ENCODE measurements at regions not wholly inside any gene's neighbourhood (a gene's known extent, or its start where the extent isn't known, plus 50 kb on each side); places are given as distances from the start of the nearest gene placed in this dataset.

DNA sequence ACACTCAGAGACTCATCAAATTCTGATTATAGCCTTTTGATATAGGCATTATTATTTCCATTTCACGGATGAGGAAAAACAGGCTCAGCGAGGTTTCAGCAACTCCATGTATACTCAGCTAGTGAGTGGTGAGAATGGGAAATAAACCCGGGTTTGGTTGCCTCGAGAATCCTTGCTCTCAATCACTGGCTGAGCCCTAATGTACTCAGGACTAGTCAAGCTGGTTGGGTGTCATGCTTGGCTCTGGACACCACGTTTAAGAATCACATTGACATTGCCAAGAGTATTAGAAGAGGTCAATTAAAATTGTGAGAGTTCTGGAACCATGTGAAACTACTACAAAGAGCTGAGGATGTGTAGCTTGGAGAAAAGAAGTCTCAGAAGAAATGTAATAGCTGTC is 444.5 kb downstream of the MFSD1 start:
- Mint-ChIP-seq H3K27me3 (ENCODE audit: insufficient read depth) (peaks cover 14% of the 10 kb centered on the region; the same call in 1 of the 2 replicates), H3K4me3 (no peak overlapping the region), H3K9me3 (no peaks in the 10 kb centered on the region), H3K36me3 (ENCODE audit: low read depth) (no peaks in the 10 kb centered on the region), H3K27ac (no peak overlapping the region), H3K4me1 (ENCODE audit: low read depth) (peaks cover 8% of the 10 kb centered on the region; the same call in 1 of the 2 replicates)
- TF ChIP-seq, protein P1, sequence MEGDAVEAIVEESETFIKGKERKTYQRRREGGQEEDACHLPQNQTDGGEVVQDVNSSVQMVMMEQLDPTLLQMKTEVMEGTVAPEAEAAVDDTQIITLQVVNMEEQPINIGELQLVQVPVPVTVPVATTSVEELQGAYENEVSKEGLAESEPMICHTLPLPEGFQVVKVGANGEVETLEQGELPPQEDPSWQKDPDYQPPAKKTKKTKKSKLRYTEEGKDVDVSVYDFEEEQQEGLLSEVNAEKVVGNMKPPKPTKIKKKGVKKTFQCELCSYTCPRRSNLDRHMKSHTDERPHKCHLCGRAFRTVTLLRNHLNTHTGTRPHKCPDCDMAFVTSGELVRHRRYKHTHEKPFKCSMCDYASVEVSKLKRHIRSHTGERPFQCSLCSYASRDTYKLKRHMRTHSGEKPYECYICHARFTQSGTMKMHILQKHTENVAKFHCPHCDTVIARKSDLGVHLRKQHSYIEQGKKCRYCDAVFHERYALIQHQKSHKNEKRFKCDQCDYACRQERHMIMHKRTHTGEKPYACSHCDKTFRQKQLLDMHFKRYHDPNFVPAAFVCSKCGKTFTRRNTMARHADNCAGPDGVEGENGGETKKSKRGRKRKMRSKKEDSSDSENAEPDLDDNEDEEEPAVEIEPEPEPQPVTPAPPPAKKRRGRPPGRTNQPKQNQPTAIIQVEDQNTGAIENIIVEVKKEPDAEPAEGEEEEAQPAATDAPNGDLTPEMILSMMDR (IDR thresholded peaks at IDR 0.05) = no peak
- no peak for DNase-seq

DNA sequence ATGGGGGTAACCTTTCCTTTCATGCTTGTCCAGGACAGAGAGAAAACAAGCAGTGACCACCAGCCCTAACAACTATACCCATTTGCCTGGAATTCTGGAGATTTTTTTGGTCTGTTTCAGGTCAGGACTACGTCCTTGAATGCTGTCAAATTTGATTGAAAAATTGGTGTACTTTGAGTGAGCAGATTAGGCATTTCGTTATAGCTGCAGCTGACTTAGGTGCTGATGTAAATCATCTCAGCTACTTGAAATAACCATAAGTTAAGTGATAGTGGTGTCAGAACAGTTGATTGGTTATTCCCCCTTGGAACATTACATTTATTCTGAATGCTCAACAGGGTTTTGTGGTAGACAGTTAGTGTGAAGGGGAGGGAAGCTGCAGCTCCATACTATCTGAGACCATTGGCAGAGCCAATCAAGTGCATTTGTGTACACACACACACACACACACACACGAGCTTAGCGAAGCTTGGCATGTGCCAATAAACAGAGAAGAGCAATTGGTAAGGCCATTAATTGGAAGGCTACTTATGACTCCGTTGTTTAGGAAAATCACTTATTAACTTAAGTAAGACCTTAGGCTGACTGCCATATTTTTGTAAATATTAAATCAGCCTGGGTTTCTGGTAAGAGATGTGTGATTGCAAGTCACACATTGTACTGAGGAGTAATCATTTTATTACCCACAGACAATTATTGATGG is 447.8 kb downstream of the MFSD1 start:
- TF ChIP-seq, protein P1 (IDR thresholded peaks at IDR 0.05) = no peak
- H3K4me1 Mint-ChIP-seq (ENCODE audit: low read depth) = peaks cover 15% of the 10 kb centered on the region
- no peak for DNase-seq
- no peak overlapping the region for H3K27ac Mint-ChIP-seq
- no peak overlapping the region for H3K4me3 Mint-ChIP-seq
- peaks cover 14% of the 10 kb centered on the region; the same call in 1 of the 2 replicates for H3K27me3 Mint-ChIP-seq (ENCODE audit: insufficient read depth)
- peaks cover 6% of the 10 kb centered on the region for H3K9me3 Mint-ChIP-seq
- no peaks in the 10 kb centered on the region for H3K36me3 Mint-ChIP-seq (ENCODE audit: low read depth)

DNA sequence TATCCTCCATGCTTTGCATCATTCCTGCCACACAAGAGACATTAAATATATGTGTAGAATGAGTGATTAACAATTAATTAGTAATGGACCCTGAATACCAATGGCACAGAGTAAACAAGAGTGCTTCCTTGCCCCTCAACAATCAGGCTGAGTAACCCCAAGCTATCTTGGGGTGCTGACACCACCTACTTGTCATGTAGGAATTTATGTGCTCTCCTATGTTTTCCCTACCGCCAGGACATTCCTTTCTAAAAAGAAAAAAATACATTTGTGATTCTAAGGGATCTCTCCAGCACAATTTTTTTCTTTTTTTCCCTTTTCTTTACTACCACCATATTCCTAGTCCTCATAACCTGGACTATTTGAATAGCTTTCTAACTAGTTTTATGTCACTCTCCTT is 449.1 kb downstream of the MFSD1 start:
- Mint-ChIP-seq H3K27ac (no peak overlapping the region), H3K4me1 (ENCODE audit: low read depth) (peaks cover 15% of the 10 kb centered on the region), H3K27me3 (ENCODE audit: insufficient read depth) (peaks cover 27% of the 10 kb centered on the region), H3K36me3 (ENCODE audit: low read depth) (no peaks in the 10 kb centered on the region), H3K4me3 (no peak overlapping the region), H3K9me3 (peaks cover 6% of the 10 kb centered on the region)
- TF ChIP-seq, protein P1 (IDR thresholded peaks at IDR 0.05) = no peak
- no peak for DNase-seq

DNA sequence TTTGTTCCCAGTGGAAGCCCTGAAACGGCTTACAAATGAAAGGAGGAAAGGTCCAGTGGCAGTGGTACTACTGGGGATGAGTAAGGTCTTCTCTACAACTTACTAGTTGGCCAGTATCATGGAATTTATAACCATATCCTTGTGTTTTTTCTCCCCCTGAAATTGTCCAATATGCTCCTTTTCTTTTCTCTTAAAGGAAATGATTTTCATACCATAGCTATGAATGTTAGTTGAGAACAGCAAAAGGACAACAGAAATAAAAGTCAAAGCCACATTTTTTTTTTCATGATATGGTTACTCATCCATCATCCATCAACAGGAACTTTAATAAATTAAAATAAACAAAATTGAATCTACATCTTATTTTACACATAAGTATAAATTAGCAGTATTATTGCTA is 450.4 kb downstream of the MFSD1 start:
- TF ChIP-seq, protein P1 (IDR thresholded peaks at IDR 0.05) = no peak
- peaks cover 30% of the 10 kb centered on the region for H3K27me3 Mint-ChIP-seq (ENCODE audit: insufficient read depth)
- H3K4me1 Mint-ChIP-seq (ENCODE audit: low read depth) = peaks cover 15% of the 10 kb centered on the region

DNA sequence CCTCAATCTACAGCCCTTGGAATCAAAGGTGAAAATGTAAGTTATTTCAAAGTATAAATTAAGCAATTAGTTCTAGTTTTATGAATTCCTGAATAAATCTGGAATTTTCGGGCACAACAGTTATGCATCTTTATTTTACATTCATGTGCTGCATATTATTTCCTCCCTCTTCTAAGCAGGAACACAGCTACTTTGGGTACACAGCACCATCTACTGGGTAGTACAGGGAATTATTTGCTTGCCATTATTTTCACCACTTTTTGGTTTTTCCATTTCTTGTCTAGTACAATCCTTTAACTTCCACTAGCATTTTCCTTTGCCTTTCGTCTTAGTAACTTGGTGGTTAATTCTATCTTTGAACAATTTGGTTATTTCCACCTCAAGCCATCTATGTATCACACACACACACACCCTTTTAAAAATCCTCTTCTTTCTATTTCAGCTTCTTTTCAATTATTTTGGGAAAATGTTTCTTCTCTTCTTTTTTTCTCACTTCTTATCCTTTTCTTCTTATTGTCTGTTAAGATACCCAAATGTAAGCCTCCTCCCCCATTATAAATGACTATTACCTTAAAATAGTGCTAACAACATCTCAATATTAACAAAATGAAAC is 451.0 kb downstream of the MFSD1 start:
- H3K4me1 Mint-ChIP-seq (ENCODE audit: low read depth) = peaks cover 15% of the 10 kb centered on the region
- TF ChIP-seq, protein P1 (IDR thresholded peaks at IDR 0.05) = peak; percentile 90
- peak; percentile 57 for DNase-seq
- peaks cover 30% of the 10 kb centered on the region for H3K27me3 Mint-ChIP-seq (ENCODE audit: insufficient read depth)
- H3K9me3 Mint-ChIP-seq = peaks cover 6% of the 10 kb centered on the region
- H3K4me3 Mint-ChIP-seq = no peak overlapping the region
- H3K36me3 Mint-ChIP-seq (ENCODE audit: low read depth) = no peaks in the 10 kb centered on the region
- no peak overlapping the region for H3K27ac Mint-ChIP-seq

More for the DNA sequence above, 450.4 kb downstream of the MFSD1 start:
- 0 out of 2 replicates have a peak overlapping the region, but pooled peaks have one; percentile 9 for H3K27ac Mint-ChIP-seq
- H3K9me3 Mint-ChIP-seq = peaks cover 6% of the 10 kb centered on the region
- peak; percentile 33 for DNase-seq
- peak overlapping the region; percentile 44 for H3K4me3 Mint-ChIP-seq
- H3K36me3 Mint-ChIP-seq (ENCODE audit: low read depth) = no peaks in the 10 kb centered on the region

Measured in HFFc6 (cell line).